ENCODE measurements at regions not wholly inside any gene's neighbourhood (a gene's known extent, or its start where the extent isn't known, plus 50 kb on each side); places are given as distances from the start of the nearest gene placed in this dataset.

- H3K9ac ChIP-seq (replicated peaks; ENCODE audit: extremely low read depth, insufficient read depth, low read length), result no peak overlapping the region
- intact Hi-C loops (cut with micrococcal nuclease), result no loop called here
- no peak for TF ChIP-seq FOS (IDR thresholded peaks at IDR 0.05; ENCODE audit: borderline replicate concordance, insufficient read depth, low read length)
- TF ChIP-seq MYC (IDR thresholded peaks at IDR 0.05; ENCODE audit: low read depth, low read length), result no peak
- TF ChIP-seq JUN (IDR thresholded peaks at IDR 0.05; ENCODE audit: borderline replicate concordance, insufficient read depth, insufficient read length, low read depth), result no peak
- TF ChIP-seq CTCF (IDR thresholded peaks at IDR 0.05; ENCODE audit: extremely low read depth in 1 of 2, insufficient read depth in 1 of 2, low read depth in 1 of 2, low read length in 2 of 2), result no peak
- TF ChIP-seq EZH2 (IDR thresholded peaks at IDR 0.05; ENCODE audit: borderline replicate concordance, low read depth, low read length, severe bottlenecking), result no peak
- dilution Hi-C loops (cut with MboI; ENCODE audit: extremely low pct_ligation_motif_present, low sequenced_read_pairs), result no loop called here
- H3K36me3 ChIP-seq (ENCODE audit: control insufficient read depth in 2 of 2, extremely low read depth in 1 of 2, insufficient read depth in 2 of 2, low read length in 2 of 2), result no peaks in the 10 kb centered on the region
- CTCF ChIA-PET, result no interaction called here
- no peak overlapping the region for H3K4me3 ChIP-seq (replicated peaks in 1 of 3; ENCODE audit: insufficient read depth in 1 of 3, low read depth in 1 of 3, low read length in 3 of 3)
- no peak overlapping the region for H3K4me2 ChIP-seq (ENCODE audit: insufficient read depth, low read length)
- no peak overlapping the region for H3K27ac ChIP-seq (ENCODE audit: insufficient read depth, low read depth, low read length)
- no peaks in the 10 kb centered on the region for H3K79me2 ChIP-seq (ENCODE audit: control insufficient read depth, insufficient read depth, low read length)
- POLR2A ChIA-PET, result no interaction called here
- H3K9me3 ChIP-seq (replicated peaks; ENCODE audit: control insufficient read depth, insufficient read depth, low read length), result no peaks in the 10 kb centered on the region
- H4K20me1 ChIP-seq (replicated peaks; ENCODE audit: control insufficient read depth, extremely low read depth, insufficient read depth, low read length), result no peaks in the 10 kb centered on the region
- FAIRE-seq, result no peak
- DNase-seq (ENCODE audit: low read depth, low spot score), result no peak
- H3K9me1 ChIP-seq (replicated peaks; ENCODE audit: control insufficient read depth, extremely low read depth, insufficient read depth, low read length), result no peaks in the 10 kb centered on the region
- BruUV-seq (replicated peaks), result no TSS peak
- no peaks in the 10 kb centered on the region for H3K4me1 ChIP-seq (ENCODE audit: control insufficient read depth, extremely low read depth, insufficient read depth, low read length)
- no peak overlapping the region for H2AFZ ChIP-seq (ENCODE audit: low read depth, low read length)
- H3K27me3 ChIP-seq (ENCODE audit: control insufficient read depth in 2 of 2, insufficient read depth in 2 of 2, low read length in 2 of 2), result no peaks in the 10 kb centered on the region
Observed at GRCh38 chr13:53411463-53411862, 382.9 kb downstream of the OLFM4 start.

GRCh38 chr13:53415135-53415534 is 386.5 kb downstream of the OLFM4 start:
- TF ChIP-seq FOS (IDR thresholded peaks at IDR 0.05; ENCODE audit: borderline replicate concordance, insufficient read depth, low read length) (no peak), GATA2 (IDR thresholded peaks at IDR 0.05; ENCODE audit: insufficient read depth, insufficient read length, low read depth, low read length) (no peak), POLR2AphosphoS5 (IDR thresholded peaks at IDR 0.05; ENCODE audit: insufficient read depth, low read depth, low read length) (no peak), JUN (IDR thresholded peaks at IDR 0.05; ENCODE audit: borderline replicate concordance, insufficient read depth, insufficient read length, low read depth) (no peak), CTCF (IDR thresholded peaks at IDR 0.05; ENCODE audit: extremely low read depth in 1 of 2, insufficient read depth in 1 of 2, low read depth in 1 of 2, low read length in 2 of 2) (no peak), EZH2 (IDR thresholded peaks at IDR 0.05; ENCODE audit: borderline replicate concordance, low read depth, low read length, severe bottlenecking) (no peak), POLR2A (IDR thresholded peaks at IDR 0.05; ENCODE audit: low read depth, low read length) (no peak), MYC (IDR thresholded peaks at IDR 0.05; ENCODE audit: low read depth, low read length) (no peak)
- TF ChIP-seq, protein P1, sequence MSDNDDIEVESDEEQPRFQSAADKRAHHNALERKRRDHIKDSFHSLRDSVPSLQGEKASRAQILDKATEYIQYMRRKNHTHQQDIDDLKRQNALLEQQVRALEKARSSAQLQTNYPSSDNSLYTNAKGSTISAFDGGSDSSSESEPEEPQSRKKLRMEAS (IDR thresholded peaks at IDR 0.05; ENCODE audit: insufficient read depth, insufficient read length), result no peak
- Histone ChIP-seq H4K20me1 (replicated peaks; ENCODE audit: control insufficient read depth, extremely low read depth, insufficient read depth, low read length) (no peaks in the 10 kb centered on the region), H3K36me3 (ENCODE audit: control insufficient read depth in 2 of 2, extremely low read depth in 1 of 2, insufficient read depth in 2 of 2, low read length in 2 of 2) (no peaks in the 10 kb centered on the region), H3K4me2 (ENCODE audit: insufficient read depth, low read length) (no peak overlapping the region), H3K79me2 (ENCODE audit: control insufficient read depth, insufficient read depth, low read length) (no peaks in the 10 kb centered on the region), H3K27me3 (ENCODE audit: control insufficient read depth in 2 of 2, insufficient read depth in 2 of 2, low read length in 2 of 2) (no peaks in the 10 kb centered on the region), H2AFZ (ENCODE audit: low read depth, low read length) (no peak overlapping the region), H3K9ac (replicated peaks; ENCODE audit: extremely low read depth, insufficient read depth, low read length) (no peak overlapping the region), H3K4me1 (ENCODE audit: control insufficient read depth, extremely low read depth, insufficient read depth, low read length) (no peaks in the 10 kb centered on the region), H3K9me1 (replicated peaks; ENCODE audit: control insufficient read depth, extremely low read depth, insufficient read depth, low read length) (no peaks in the 10 kb centered on the region), H3K9me3 (replicated peaks; ENCODE audit: control insufficient read depth, insufficient read depth, low read length) (peaks cover 2% of the 10 kb centered on the region), H3K27ac (ENCODE audit: insufficient read depth, low read depth, low read length) (no peak overlapping the region), H3K4me3 (replicated peaks in 1 of 3; ENCODE audit: insufficient read depth in 1 of 3, low read depth in 1 of 3, low read length in 3 of 3) (no peak overlapping the region)
- intact Hi-C loops (cut with micrococcal nuclease), result no loop called here
- DNase-seq (ENCODE audit: low read depth, low spot score) (no peak), FAIRE-seq (no peak)
- dilution Hi-C loops (cut with MboI; ENCODE audit: extremely low pct_ligation_motif_present, low sequenced_read_pairs), result no loop called here
- BruUV-seq (replicated peaks), result no TSS peak
- ChIA-PET CTCF (no interaction called here), POLR2A (no interaction called here)
